ENCODE measurements at regions not wholly inside any gene's neighbourhood (a gene's known extent, or its start where the extent isn't known, plus 50 kb on each side); places are given as distances from the start of the nearest gene placed in this dataset.
"Not testable (repeated sequence)": the region's sequence is repeated elsewhere in the genome, so short reads cannot be mapped to it uniquely, and the experiment has no call there.

DNA sequence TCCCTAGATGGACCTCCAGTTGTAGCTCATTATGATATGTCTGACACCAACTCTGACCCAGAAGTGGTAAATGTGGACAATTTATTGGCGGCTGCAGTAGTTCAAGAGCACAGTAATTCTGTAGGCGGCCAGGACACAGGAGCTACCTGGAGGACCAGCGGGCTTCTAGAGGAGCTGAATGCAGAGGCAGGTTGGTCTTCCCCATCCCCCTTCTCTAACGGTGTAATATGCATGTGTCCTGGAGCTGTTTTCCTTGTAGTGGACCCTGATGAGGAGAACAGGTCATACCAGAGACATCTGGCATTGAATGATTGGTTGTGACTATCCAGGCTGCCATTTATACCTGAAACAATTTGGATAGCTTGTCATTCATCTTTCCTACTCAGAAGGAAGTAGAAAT, 135.8 kb downstream of the HAUS1 start:
- no peak overlapping the region for H3K4me3 ChIP-seq (ENCODE audit: low read length)
- DNase-seq: no peak
- no peak overlapping the region for H3K9ac ChIP-seq (ENCODE audit: extremely low read depth, low read length, poor library complexity, severe bottlenecking)
- Mint-ChIP-seq H3K27me3 (ENCODE audit: insufficient read depth) (no peaks in the 10 kb centered on the region), H3K27ac (no peak overlapping the region), H3K36me3 (ENCODE audit: low read depth) (peaks cover 12% of the 10 kb centered on the region), H3K9me3 (no peaks in the 10 kb centered on the region), H3K4me3 (no peak overlapping the region), H3K4me1 (peaks cover 11% of the 10 kb centered on the region)
- H3K9me3 ChIP-seq (ENCODE audit: control insufficient read depth, low read length): no peaks in the 10 kb centered on the region
- no peak overlapping the region for H3K27ac ChIP-seq (ENCODE audit: low read depth, low read length)
- no peak for TF ChIP-seq CTCF (conservative IDR thresholded peaks at IDR 0.05)
- no peaks in the 10 kb centered on the region for H3K36me3 ChIP-seq (ENCODE audit: control insufficient read depth, insufficient read depth, low read length)
- H3K4me1 ChIP-seq (ENCODE audit: control insufficient read depth, insufficient read depth, low read length): no peaks in the 10 kb centered on the region
- 82 to 100% methylated on average over 1 to 4 of the region's 4 CpGs for WGBS, 2 experiments (ENCODE audit: insufficient coverage in 1 of 2, insufficient read length in 1 of 2)
- no peaks in the 10 kb centered on the region for H3K27me3 ChIP-seq (ENCODE audit: control insufficient read depth, insufficient read depth, low read length, poor library complexity, severe bottlenecking)

DNA sequence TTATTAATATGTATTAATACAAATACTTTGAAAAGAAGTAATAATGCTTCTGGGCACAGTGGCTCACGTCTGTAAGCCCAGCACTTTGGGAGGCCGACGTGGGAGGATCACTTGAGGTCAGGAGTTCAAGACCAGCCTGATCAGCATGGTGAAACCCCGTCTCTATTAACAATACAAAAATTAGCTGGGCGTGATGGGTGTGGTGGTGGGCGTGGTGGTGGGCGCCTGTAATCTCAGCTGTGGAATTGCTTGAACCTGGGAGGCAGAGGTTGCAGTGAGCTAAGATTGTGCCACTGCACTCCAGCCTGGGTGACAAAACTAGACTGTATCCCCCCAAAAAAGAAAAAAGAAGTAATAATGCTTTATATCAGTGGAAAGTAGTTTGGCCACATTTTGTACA, 137.2 kb downstream of the HAUS1 start:
- not testable (repeated sequence) for H3K4me3 ChIP-seq (ENCODE audit: low read length); H3K27ac ChIP-seq (ENCODE audit: low read depth, low read length); DNase-seq; H3K9me3 Mint-ChIP-seq; H3K4me1 ChIP-seq (ENCODE audit: control insufficient read depth, insufficient read depth, low read length); H3K36me3 ChIP-seq (ENCODE audit: control insufficient read depth, insufficient read depth, low read length); H3K9me3 ChIP-seq (ENCODE audit: control insufficient read depth, low read length); H3K27ac Mint-ChIP-seq; H3K27me3 Mint-ChIP-seq (ENCODE audit: insufficient read depth); H3K9ac ChIP-seq (ENCODE audit: extremely low read depth, low read length, poor library complexity, severe bottlenecking); H3K27me3 ChIP-seq (ENCODE audit: control insufficient read depth, insufficient read depth, low read length, poor library complexity, severe bottlenecking); H3K4me3 Mint-ChIP-seq
- H3K36me3 Mint-ChIP-seq (ENCODE audit: low read depth): peaks cover 11% of the 10 kb centered on the region
- H3K4me1 Mint-ChIP-seq: peaks cover 20% of the 10 kb centered on the region
- WGBS, 2 experiments (ENCODE audit: insufficient coverage in 1 of 2, insufficient read length in 1 of 2): 89 to 95% methylated on average over 3 to 7 of the region's 7 CpGs

- Histone ChIP-seq H3K9ac (ENCODE audit: extremely low read depth, low read length, poor library complexity, severe bottlenecking) (no peak overlapping the region), H3K4me1 (ENCODE audit: control insufficient read depth, insufficient read depth, low read length) (no peaks in the 10 kb centered on the region), H3K36me3 (ENCODE audit: control insufficient read depth, insufficient read depth, low read length) (no peaks in the 10 kb centered on the region), H3K27ac (ENCODE audit: low read depth, low read length) (no peak overlapping the region), H3K27me3 (ENCODE audit: control insufficient read depth, insufficient read depth, low read length, poor library complexity, severe bottlenecking) (no peaks in the 10 kb centered on the region), H3K9me3 (ENCODE audit: control insufficient read depth, low read length) (no peaks in the 10 kb centered on the region), H3K4me3 (ENCODE audit: low read length) (no peak overlapping the region)
- H3K4me1 Mint-ChIP-seq: peaks cover 20% of the 10 kb centered on the region
- peaks cover 7% of the 10 kb centered on the region for H3K36me3 Mint-ChIP-seq (ENCODE audit: low read depth)
- no peak for TF ChIP-seq CTCF (conservative IDR thresholded peaks at IDR 0.05)
- 90 to 95% methylated on average over 4 to 5 of the region's 6 CpGs for WGBS, 2 experiments (ENCODE audit: insufficient coverage in 1 of 2, insufficient read length in 1 of 2)
- no peak for DNase-seq
- no peaks in the 10 kb centered on the region for H3K27me3 Mint-ChIP-seq (ENCODE audit: insufficient read depth)
- H3K9me3 Mint-ChIP-seq: no peaks in the 10 kb centered on the region
- H3K27ac Mint-ChIP-seq: no peak overlapping the region
- H3K4me3 Mint-ChIP-seq: no peak overlapping the region
These were observed 138.0 kb downstream of the HAUS1 start for GRCh38 chr18:46242183-46242582.

DNA sequence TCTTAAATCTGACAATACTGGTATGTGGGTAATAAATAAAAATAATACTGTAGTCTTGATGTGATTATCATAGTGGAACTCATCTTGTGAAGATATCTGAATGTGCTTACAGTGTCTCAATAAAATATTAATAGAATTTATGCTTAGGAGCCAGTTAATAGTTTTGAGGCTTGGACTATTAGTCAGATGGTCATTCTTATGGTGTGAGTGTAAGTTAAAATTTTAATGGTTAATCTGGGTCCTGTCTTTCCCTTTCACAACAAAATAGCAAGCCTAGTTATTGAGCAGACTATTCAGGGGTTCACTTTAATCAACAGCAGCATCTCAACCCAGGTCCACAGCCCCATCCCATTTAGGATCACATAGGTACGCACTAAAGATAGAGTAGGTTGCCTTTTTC, 138.9 kb downstream of the HAUS1 start:
- Histone ChIP-seq H3K4me3 (ENCODE audit: low read length) (no peak overlapping the region), H3K9me3 (ENCODE audit: control insufficient read depth, low read length) (no peaks in the 10 kb centered on the region), H3K9ac (ENCODE audit: extremely low read depth, low read length, poor library complexity, severe bottlenecking) (no peak overlapping the region), H3K27me3 (ENCODE audit: control insufficient read depth, insufficient read depth, low read length, poor library complexity, severe bottlenecking) (no peaks in the 10 kb centered on the region), H3K4me1 (ENCODE audit: control insufficient read depth, insufficient read depth, low read length) (no peaks in the 10 kb centered on the region), H3K36me3 (ENCODE audit: control insufficient read depth, insufficient read depth, low read length) (no peaks in the 10 kb centered on the region), H3K27ac (ENCODE audit: low read depth, low read length) (no peak overlapping the region)
- no peak for DNase-seq
- Mint-ChIP-seq H3K9me3 (no peaks in the 10 kb centered on the region), H3K36me3 (ENCODE audit: low read depth) (peaks cover 4% of the 10 kb centered on the region), H3K27ac (no peak overlapping the region), H3K4me1 (peaks cover 20% of the 10 kb centered on the region), H3K4me3 (no peak overlapping the region), H3K27me3 (ENCODE audit: insufficient read depth) (no peaks in the 10 kb centered on the region)
- TF ChIP-seq CTCF (conservative IDR thresholded peaks at IDR 0.05): no peak
- no CpG with 5 or more reads among the region's 1 CpG for WGBS, 2 experiments (ENCODE audit: insufficient coverage in 1 of 2, insufficient read length in 1 of 2)
